KMS-11 (cell line): ENCODE measurements at regions not wholly inside any gene's neighbourhood (a gene's known extent, or its start where the extent isn't known, plus 50 kb on each side); places are given as distances from the start of the nearest gene placed in this dataset.

Experiments used
- H2AFZ ChIP-seq: fragments of 200-600 bp; sonication (generic); 2 replicates; pipeline ENCODE4 v1.6.1; 2016; ENCODE audit warnings: antibody characterized with exemption, mixed run types, low read depth
- H3K27ac ChIP-seq: fragments of 200-600 bp; sonication (generic); 2 replicates; pipeline ENCODE4 v1.6.1; 2016; ENCODE audit warnings: mild to moderate bottlenecking, mixed run types
- H3K27me3 ChIP-seq: fragments of 200-600 bp; sonication (generic); 2 replicates; pipeline ENCODE4 v1.6.1; 2017; ENCODE audit warnings: mild to moderate bottlenecking, low read depth, mixed run types, moderate library complexity; ENCODE audit not compliant: insufficient read depth
- H3K36me3 ChIP-seq: fragments of 200-600 bp; sonication (generic); 2 replicates; pipeline ENCODE4 v1.6.1; 2017; ENCODE audit warnings: mild to moderate bottlenecking, mixed run types; ENCODE audit not compliant: insufficient read depth
- H3K4me1 ChIP-seq: fragments of 200-600 bp; sonication (generic); 2 replicates; pipeline ENCODE4 v1.6.1; 2016; ENCODE audit warnings: mild to moderate bottlenecking, low read depth, mixed run types; ENCODE audit not compliant: poor library complexity, severe bottlenecking
- H3K4me2 ChIP-seq: fragments of 200-600 bp; sonication (generic); 2 replicates; pipeline ENCODE4 v1.7.0; 2016; ENCODE audit warnings: mild to moderate bottlenecking, mixed run types
- H3K4me3 ChIP-seq: fragments of 200-600 bp; sonication (generic); IDR thresholded peaks from 2 replicates; pipeline ENCODE4 v1.6.1; 2017; ENCODE audit warnings: low read depth, low read length, mixed read lengths; ENCODE audit not compliant: insufficient read depth
- H3K79me2 ChIP-seq: fragments of 200-600 bp; sonication (generic); 2 replicates; pipeline ENCODE4 v1.6.1; 2016; ENCODE audit warnings: low read depth, mixed run types; ENCODE audit not compliant: insufficient read depth
- H3K9ac ChIP-seq: fragments of 200-600 bp; sonication (generic); 2 replicates; pipeline ENCODE4 v1.6.1; 2016; ENCODE audit warnings: mild to moderate bottlenecking, mixed run types
- H4K20me1 ChIP-seq: fragments of 200-600 bp; sonication (generic); 2 replicates; pipeline ENCODE4 v1.6.1; 2016; ENCODE audit warnings: mild to moderate bottlenecking, mixed run types; ENCODE audit not compliant: insufficient read depth
- TF ChIP-seq, protein P1 (sequence below): fragments of 200-600 bp; sonication (generic); conservative IDR thresholded peaks from 2 replicates; pipeline ENCODE4 v1.6.1; 2017; ENCODE audit warnings: low read depth, mild to moderate bottlenecking, antibody characterized with exemption, low read length, moderate library complexity, mixed read lengths

DNA sequence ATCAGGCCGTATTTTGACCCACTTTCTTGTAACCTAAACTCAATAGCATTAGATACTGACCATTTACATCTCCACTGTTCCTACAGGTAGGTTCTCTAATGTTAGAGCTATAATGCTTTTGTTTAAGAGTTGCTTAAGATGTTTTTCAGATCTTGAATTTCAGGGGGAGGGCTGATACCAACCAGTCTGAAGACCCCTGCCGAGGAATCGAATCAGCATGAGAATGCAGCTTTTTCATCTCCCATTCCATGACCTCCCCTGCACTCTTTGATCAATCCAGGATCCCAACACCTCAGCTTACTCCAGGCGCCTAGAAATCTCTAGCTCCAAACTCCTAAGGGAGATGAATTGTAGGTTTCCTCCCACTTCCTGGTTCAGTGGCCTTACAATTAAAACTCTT, 120.5 kb upstream of the MC4R start:
- TF ChIP-seq, protein P1, sequence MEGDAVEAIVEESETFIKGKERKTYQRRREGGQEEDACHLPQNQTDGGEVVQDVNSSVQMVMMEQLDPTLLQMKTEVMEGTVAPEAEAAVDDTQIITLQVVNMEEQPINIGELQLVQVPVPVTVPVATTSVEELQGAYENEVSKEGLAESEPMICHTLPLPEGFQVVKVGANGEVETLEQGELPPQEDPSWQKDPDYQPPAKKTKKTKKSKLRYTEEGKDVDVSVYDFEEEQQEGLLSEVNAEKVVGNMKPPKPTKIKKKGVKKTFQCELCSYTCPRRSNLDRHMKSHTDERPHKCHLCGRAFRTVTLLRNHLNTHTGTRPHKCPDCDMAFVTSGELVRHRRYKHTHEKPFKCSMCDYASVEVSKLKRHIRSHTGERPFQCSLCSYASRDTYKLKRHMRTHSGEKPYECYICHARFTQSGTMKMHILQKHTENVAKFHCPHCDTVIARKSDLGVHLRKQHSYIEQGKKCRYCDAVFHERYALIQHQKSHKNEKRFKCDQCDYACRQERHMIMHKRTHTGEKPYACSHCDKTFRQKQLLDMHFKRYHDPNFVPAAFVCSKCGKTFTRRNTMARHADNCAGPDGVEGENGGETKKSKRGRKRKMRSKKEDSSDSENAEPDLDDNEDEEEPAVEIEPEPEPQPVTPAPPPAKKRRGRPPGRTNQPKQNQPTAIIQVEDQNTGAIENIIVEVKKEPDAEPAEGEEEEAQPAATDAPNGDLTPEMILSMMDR = no peak
- H3K4me2 ChIP-seq = no peak overlapping the region
- no peak overlapping the region for H3K27ac ChIP-seq
- H3K9ac ChIP-seq = no peak overlapping the region
- no peaks in the 10 kb centered on the region for H3K79me2 ChIP-seq
- no peak overlapping the region for H2AFZ ChIP-seq
- H4K20me1 ChIP-seq = no peaks in the 10 kb centered on the region
- H3K4me1 ChIP-seq = peaks cover 9% of the 10 kb centered on the region
- no peak overlapping the region for H3K4me3 ChIP-seq
- H3K36me3 ChIP-seq = no peaks in the 10 kb centered on the region
- H3K27me3 ChIP-seq = no peaks in the 10 kb centered on the region

DNA sequence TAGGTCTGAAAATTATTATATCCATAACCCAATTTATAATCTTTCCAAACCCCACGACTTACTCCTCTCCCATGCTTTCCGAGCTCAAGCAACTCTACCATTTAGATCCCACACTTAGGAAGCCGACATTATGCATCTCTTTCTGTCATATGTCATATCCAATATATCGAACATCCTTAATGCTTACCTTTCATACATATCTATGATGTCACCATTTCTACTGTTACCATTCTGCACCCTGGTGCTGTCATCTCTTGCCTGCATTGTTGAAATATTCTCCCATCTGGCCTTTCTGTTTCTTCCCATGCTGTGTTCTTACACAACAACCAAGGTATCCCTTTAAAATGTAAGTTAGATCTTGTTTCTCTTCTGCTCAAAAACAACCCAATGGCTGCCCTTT, 127.1 kb upstream of the MC4R start:
- Histone ChIP-seq H4K20me1 (no peaks in the 10 kb centered on the region), H3K36me3 (no peaks in the 10 kb centered on the region), H3K27me3 (no peaks in the 10 kb centered on the region), H3K27ac (no peak overlapping the region), H3K4me2 (no peak overlapping the region), H3K4me1 (no peaks in the 10 kb centered on the region), H3K4me3 (no peak overlapping the region), H3K9ac (no peak overlapping the region), H2AFZ (no peak overlapping the region), H3K79me2 (no peaks in the 10 kb centered on the region)
- TF ChIP-seq, protein P1 = no peak

DNA sequence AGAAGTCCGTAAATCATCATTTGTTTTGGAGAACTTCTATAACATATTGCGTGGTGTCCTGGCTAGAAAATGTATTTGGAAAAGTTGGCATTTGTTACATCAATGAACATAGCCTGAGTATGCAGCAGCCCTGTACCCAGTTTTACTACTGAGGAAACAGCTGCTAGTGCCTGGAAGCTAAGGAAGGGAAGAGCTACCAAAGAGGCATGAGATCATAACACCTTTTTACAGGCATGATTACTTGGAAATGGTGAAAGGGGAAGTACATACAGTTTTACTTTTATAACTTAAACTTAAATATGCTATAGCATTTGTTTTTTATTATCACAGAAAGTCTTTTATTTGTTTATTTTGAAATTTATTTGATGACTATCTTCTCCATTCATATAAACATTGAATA, 128.4 kb upstream of the MC4R start:
- no peak overlapping the region for H2AFZ ChIP-seq
- TF ChIP-seq, protein P1 = no peak

DNA sequence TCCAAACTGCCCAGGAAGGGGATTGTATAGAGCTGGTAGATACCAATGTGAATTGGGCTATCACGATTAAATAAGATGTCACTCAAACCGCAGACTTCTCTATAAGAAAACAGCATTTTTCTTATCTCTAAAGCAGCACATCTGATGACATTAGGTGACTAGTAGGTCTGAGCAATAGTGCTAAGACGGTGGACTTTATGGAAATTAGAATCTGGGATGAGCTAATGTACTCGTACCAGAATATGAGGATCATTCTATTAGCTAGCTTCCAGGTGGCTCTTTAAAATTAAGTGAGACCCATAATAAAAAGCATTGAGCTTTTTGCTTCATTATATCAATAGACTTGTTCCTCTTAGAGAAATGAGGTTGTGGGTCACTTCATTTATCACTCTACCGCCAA, 130.0 kb upstream of the MC4R start:
- Histone ChIP-seq H4K20me1 (no peaks in the 10 kb centered on the region), H3K9ac (no peak overlapping the region), H3K4me1 (no peaks in the 10 kb centered on the region), H3K27ac (no peak overlapping the region), H3K27me3 (no peaks in the 10 kb centered on the region), H3K4me2 (no peak overlapping the region), H3K4me3 (no peak overlapping the region), H3K79me2 (no peaks in the 10 kb centered on the region), H3K36me3 (no peaks in the 10 kb centered on the region), H2AFZ (no peak overlapping the region)
- TF ChIP-seq, protein P1 = no peak

More for the DNA sequence above, 128.4 kb upstream of the MC4R start:
- no peak overlapping the region for H3K4me2 ChIP-seq
- no peaks in the 10 kb centered on the region for H3K4me1 ChIP-seq
- no peaks in the 10 kb centered on the region for H4K20me1 ChIP-seq
- H3K36me3 ChIP-seq = no peaks in the 10 kb centered on the region
- no peak overlapping the region for H3K4me3 ChIP-seq
- no peak overlapping the region for H3K27ac ChIP-seq
- no peaks in the 10 kb centered on the region for H3K79me2 ChIP-seq
- H3K9ac ChIP-seq = no peak overlapping the region
- no peaks in the 10 kb centered on the region for H3K27me3 ChIP-seq
